Esophagus squamous epithelium (tissue), 4 donors: ENCODE measurements at regions not wholly inside any gene's neighbourhood (a gene's known extent, or its start where the extent isn't known, plus 50 kb on each side); places are given as distances from the start of the nearest gene placed in this dataset.

Source experiments
- CTCF ChIP-seq, 6 experiments: fragments of 450-650 bp in 4 of 6; fragments of 200-600 bp in 2 of 6; sonication (generic) in 2 of 6; IDR thresholded peaks; one replicate each; pipeline ENCODE4 v1.5.1; 2016 to 2019; ENCODE audit warnings: antibody characterized with exemption in 6 of 6, mild to moderate bottlenecking in 4 of 6, moderate library complexity in 4 of 6
- POLR2A ChIP-seq, 4 donors: fragments of 450-650 bp; IDR thresholded peaks; one replicate each; pipeline ENCODE4 v1.6.1; 2017; ENCODE audit warnings: antibody characterized with exemption in 4 of 4, mild to moderate bottlenecking in 4 of 4, moderate library complexity in 3 of 4

GRCh38 chr3:3708769-3709115, 90.5 kb upstream of the LRRN1 start:
- no peak for TF ChIP-seq CTCF (IDR thresholded peaks at IDR 0.05)
- no peak for TF ChIP-seq POLR2A (IDR thresholded peaks at IDR 0.05)
